ENCODE measurements at regions not wholly inside any gene's neighbourhood (a gene's known extent, or its start where the extent isn't known, plus 50 kb on each side); places are given as distances from the start of the nearest gene placed in this dataset.
"Not testable (repeated sequence)": the region's sequence is repeated elsewhere in the genome, so short reads cannot be mapped to it uniquely, and the experiment has no call there.

- DNase-seq (ENCODE audit: low read depth) = no peak
- no peak overlapping the region for H3K4me3 ChIP-seq (ENCODE audit: low read depth, low read length)
- TF ChIP-seq, protein P1, sequence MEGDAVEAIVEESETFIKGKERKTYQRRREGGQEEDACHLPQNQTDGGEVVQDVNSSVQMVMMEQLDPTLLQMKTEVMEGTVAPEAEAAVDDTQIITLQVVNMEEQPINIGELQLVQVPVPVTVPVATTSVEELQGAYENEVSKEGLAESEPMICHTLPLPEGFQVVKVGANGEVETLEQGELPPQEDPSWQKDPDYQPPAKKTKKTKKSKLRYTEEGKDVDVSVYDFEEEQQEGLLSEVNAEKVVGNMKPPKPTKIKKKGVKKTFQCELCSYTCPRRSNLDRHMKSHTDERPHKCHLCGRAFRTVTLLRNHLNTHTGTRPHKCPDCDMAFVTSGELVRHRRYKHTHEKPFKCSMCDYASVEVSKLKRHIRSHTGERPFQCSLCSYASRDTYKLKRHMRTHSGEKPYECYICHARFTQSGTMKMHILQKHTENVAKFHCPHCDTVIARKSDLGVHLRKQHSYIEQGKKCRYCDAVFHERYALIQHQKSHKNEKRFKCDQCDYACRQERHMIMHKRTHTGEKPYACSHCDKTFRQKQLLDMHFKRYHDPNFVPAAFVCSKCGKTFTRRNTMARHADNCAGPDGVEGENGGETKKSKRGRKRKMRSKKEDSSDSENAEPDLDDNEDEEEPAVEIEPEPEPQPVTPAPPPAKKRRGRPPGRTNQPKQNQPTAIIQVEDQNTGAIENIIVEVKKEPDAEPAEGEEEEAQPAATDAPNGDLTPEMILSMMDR (IDR thresholded peaks at IDR 0.05; ENCODE audit: insufficient read depth, low read depth, low read length, missing control alignments) = no peak
These were observed 311.0 kb upstream of the FAM98A start for GRCh38 chr2:33909945-33910695.

DNA sequence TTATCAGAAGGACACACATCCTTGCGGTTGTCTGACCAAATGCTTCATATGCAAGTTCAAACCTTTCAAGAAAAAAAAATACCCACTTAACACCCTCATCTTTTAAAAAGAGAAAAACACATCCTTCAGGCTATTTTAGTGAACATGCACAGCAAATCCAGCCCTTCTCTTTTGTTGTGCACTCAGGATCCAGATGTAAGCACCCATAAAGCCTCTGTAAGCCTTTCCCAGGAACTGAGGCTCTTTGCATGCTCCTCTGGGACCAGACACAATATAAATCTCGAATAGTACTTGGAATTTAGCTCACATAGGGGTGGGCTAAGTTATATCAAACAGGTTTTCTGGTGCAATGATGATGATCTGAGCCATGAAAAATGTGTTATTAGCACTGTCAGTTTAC lies 308.8 kb upstream of the FAM98A start:
- H3K4me3 ChIP-seq (ENCODE audit: low read depth, low read length) = no peak overlapping the region
- no peak for DNase-seq (ENCODE audit: low read depth)
- TF ChIP-seq, protein P1 (IDR thresholded peaks at IDR 0.05; ENCODE audit: insufficient read depth, low read depth, low read length, missing control alignments) = no peak

DNA sequence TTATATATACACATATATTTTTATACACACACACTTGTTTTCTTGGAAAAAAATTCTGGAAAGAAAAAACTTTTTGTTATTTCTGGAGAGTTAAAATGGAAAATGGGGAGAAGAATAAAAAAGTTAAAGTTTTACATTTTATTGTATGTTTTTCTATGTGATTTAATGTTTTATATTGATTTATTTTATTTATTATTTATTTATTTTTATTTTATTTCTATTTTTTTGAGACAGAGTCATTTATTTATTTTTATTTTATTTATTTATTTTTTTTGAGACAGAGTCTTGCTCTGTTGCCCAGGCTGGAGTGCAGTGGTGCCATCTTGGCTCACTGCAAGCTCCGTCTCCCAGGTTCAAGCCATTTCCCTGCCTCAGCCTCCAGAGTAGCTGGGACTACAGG lies 307.0 kb upstream of the FAM98A start:
- not testable (repeated sequence) for H3K4me3 ChIP-seq (ENCODE audit: low read depth, low read length); DNase-seq (ENCODE audit: low read depth)

- DNase-seq (ENCODE audit: low read depth) = no peak
- no peak overlapping the region for H3K4me3 ChIP-seq (ENCODE audit: low read depth, low read length)
- TF ChIP-seq, protein P1 (IDR thresholded peaks at IDR 0.05; ENCODE audit: insufficient read depth, low read depth, low read length, missing control alignments) = no peak
These were observed 305.7 kb upstream of the FAM98A start for GRCh38 chr2:33904801-33905200.

- TF ChIP-seq, protein P1 (IDR thresholded peaks at IDR 0.05; ENCODE audit: insufficient read depth, low read depth, low read length, missing control alignments) = no peak
- H3K4me3 ChIP-seq (ENCODE audit: low read depth, low read length) = no peak overlapping the region
- no peak for DNase-seq (ENCODE audit: low read depth)
These were observed 304.6 kb upstream of the FAM98A start for GRCh38 chr2:33903701-33904100.

GRCh38 chr2:33903215-33903614 lies 304.1 kb upstream of the FAM98A start:
- DNase-seq (ENCODE audit: low read depth) = no peak
- H3K4me3 ChIP-seq (ENCODE audit: low read depth, low read length) = no peak overlapping the region
- TF ChIP-seq, protein P1 (IDR thresholded peaks at IDR 0.05; ENCODE audit: insufficient read depth, low read depth, low read length, missing control alignments) = no peak

GRCh38 chr2:33900610-33901009 lies 301.5 kb upstream of the FAM98A start:
- no peak overlapping the region for H3K4me3 ChIP-seq (ENCODE audit: low read depth, low read length)
- TF ChIP-seq, protein P1 (IDR thresholded peaks at IDR 0.05; ENCODE audit: insufficient read depth, low read depth, low read length, missing control alignments) = no peak
- no peak for DNase-seq (ENCODE audit: low read depth)

Data from GM12865 (cell line).